Fibroblast of skin of right biceps (primary cell): ENCODE measurements at regions not wholly inside any gene's neighbourhood (a gene's known extent, or its start where the extent isn't known, plus 50 kb on each side); places are given as distances from the start of the nearest gene placed in this dataset.
A peak's percentile ranks its signal among the peaks of the same experiment; 100 is the strongest.
"Not testable (repeated sequence)": the region's sequence is repeated elsewhere in the genome, so short reads cannot be mapped to it uniquely, and the experiment has no call there.

Source experiments
- DNase-seq: peaks from one replicate; pipeline ENCODE4 v3.0.0-alpha.2; 2013

DNA sequence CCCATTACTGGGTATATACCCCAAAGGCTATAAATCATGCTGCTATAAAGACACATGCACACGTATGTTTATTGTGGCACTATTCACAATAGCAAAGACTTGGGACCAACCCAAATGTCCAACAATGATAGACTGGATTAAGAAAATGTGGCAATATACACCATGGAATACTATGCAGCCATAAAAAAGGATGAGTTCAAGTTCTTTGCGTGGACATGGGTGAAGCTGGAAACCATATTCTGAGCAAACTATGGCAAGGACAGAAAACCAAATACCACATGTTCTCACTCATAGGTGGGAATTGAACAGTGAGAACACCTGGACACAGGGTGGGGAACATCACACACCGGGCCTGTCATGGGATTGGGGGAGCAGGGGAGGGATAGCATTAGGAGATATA, 54.4 kb upstream of the MUCL1 start:
- DNase-seq, result not testable (repeated sequence)

- no peak for DNase-seq
Measured at GRCh38 chr12:54798651-54799050, 55.7 kb upstream of the MUCL1 start.

- DNase-seq, result no peak
Measured at GRCh38 chr12:54796991-54797390, 57.3 kb upstream of the MUCL1 start.

DNA sequence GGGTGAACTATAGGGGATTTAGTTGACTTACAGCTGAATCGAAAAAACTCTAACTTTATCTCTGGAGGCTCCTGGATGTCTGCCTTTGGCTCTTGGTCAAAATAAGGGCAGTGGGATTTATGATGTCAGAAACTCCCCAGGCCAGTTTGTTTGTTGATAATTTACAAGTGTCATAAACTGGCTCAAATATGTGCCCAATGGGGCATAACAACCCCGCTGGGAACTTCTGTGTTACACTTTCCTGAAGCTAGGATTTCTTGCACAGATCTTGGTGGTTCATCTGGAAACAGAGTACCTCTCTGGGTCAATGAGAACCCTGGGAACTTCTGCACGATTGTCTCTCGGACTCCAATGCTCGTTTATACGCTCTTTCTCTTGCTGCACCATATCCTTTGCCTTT, 58.7 kb upstream of the MUCL1 start:
- no peak for DNase-seq

DNA sequence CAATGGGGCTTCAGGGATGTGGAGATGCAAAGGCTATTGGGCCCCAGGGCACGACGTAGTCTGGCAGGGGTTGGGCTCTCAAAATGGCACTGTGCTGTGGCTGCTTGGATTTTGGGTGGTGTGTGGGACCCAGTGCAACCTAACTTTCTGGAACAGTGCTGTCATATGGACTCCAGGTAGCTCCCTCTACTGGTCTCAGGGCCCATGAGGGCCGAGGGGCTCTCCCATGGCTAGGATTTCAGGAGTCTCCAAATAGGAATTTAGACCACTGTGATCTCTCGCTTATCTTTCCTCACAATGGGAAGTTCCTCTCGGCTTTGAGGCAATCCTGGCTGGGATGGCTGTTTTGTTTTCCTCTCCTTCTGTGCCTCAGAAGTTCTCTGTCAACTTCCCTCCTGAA, 68.2 kb upstream of the MUCL1 start:
- DNase-seq, result no peak

- no peak for DNase-seq
Measured at GRCh38 chr12:54784115-54784514, 70.2 kb upstream of the MUCL1 start.

DNA sequence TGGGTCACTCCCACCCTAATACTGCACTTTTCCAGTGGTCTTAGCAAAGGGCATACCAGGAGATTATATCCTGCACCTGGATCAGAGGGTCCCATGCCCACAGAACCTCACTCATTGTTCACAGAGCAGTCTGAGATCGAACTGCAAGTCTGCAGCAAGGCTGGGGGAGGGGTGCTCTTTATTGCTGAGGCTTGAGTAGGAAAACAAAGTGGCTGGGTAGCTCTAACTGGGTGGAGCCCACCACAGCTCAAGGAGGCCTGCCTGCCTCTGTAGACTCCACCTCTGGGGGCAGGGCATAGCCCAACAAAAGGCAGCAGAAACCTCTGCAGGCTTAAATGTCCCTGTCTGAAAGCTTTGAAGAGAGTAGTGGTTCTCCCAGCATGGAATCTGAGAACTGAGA, 77.3 kb upstream of the MUCL1 start:
- DNase-seq, result not testable (repeated sequence)

DNA sequence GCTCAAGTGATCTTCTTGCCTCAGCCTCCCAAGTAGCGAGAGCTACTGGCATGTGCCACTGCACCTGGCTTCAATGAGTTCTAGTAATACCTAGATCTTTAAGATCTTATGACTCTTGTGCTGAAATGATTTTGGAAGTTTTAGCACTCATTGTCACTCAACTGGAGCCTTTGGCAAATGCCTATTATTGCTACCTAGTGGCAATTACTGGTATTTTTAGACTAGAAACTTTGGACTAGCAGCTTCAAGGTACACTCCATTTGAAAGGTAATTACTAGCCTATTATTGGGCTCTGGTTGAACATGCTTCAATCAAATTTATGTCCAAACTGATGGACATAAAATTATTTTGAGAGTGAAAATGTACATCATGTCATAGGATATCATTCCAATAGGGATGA, 80.7 kb upstream of the MUCL1 start:
- no peak for DNase-seq

GRCh38 chr12:54765652-54766051, 88.7 kb upstream of the MUCL1 start:
- no peak for DNase-seq

- DNase-seq, result no peak
Measured at GRCh38 chr12:54762390-54762789, 91.9 kb upstream of the MUCL1 start.

DNA sequence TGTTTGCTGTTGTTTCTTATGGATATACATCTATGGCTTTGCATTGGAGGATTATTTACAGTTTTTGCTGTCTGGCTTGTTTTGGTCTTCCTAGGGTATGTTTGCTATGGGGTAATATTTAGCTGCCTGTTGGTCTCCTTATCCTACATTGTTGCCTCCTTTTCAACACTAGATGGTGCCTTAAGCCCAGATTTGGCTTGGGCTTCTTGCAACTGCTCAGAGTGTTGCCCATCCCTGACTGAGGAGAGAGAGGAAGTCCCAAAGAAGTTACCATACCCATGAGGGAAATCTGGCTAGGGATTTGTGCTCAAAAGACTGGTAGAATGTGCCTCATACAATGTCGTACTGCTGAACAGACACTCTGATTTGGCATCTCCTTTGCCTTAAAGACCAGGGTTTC, 94.6 kb upstream of the MUCL1 start:
- no peak for DNase-seq

GRCh38 chr12:54751493-54751892, 102.8 kb upstream of the MUCL1 start:
- DNase-seq, result no peak

DNA sequence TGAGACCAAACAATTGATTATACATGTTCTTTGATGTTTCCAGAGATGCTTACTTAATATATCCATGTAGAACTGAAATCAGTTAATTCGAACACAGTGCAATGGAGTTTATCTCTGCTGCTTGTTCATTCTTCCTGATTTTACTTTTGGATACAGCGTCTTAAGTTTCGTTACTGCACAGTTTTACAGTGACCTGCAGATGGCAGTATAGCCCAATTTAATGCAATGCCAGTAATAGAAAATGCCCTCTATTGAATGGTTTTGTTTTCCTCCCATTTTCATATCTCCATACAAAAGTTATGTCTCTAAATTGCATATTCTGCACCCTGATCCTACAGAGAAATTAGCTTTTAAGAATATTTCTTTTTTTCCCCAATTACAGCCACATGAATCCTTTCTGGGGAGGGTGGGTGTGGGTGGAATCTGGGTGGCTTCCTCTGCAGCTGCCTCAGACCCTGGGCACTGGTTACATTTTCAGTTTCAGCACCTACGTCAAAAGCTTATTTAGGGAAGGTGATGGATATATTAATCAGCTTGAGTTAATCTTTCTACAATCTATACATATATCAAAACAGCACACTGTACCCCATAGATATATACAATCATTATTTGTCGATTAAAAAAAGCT, 101.1 kb upstream of the DCD start:
- peak; percentile 35 for DNase-seq

DNA sequence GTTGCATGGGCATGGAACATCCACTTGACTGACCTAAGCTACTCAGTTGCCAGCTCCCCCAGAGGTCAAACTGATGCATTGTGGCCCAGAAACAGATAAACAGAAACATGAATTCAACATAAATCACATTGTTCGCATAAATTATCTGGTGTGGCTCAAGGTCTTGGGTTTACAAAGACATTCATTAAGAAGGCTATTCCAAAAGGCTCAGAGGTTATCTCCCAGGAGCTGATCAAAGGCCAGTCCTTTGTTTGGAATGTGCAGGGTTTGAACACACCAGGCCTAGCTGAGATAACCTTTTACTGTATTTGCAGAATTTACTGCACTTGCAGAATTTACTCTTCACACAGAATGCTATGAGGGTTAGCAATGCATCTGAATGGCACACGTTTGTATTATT, 96.4 kb upstream of the DCD start:
- DNase-seq, result no peak

GRCh38 chr12:54740882-54741281, 92.7 kb upstream of the DCD start:
- DNase-seq, result no peak

DNA sequence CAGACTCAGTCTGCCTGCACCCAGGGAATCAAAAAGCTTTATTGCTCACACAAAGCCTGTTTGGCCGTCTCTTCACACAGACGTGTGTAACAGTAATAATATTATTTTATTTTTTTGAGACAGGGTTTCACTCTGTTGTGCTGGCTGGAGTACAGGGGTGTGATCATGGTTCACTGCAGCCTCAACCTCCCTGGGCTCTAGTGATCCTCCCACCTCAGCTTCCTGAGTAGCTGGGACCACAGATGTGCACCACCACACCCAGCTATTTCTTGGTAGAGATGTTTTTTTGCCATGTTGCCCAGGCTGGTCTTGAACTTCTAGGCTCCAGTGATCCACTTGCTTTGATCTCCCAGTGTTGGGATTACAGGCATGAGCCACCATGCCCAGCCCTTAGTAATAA, 88.4 kb upstream of the DCD start:
- DNase-seq, result no peak

GRCh38 chr12:54734196-54734950, 86.2 kb upstream of the DCD start:
- DNase-seq, result no peak

DNA sequence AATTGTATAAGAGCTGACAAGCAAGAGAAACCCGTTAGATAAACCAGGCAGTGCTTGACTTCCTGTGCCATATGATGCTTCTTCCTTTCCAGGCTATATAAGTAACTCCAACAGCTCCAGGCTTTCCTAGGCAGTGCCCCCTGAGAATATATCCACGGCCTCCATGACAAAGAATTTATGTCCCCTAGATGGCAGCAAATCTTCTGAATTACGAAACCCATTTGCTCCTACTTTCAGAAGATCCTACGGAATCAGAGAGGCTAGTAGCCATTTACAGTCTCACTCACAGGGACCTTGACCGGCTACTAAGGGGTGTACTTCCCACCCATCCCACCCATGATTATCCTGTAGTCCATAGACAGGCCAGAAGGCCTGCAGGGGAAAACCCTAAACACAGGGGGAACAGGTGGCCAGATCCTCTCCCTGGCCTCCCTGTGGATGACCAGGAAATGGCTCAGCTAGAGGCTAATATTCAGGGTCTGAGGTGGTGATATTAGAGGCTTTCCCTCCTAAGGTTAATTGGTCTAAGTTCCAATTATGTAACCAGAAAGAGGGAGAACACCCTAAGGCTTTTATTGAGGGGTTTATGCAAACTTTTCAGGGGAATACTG, 77.2 kb upstream of the DCD start:
- peak; percentile 2 for DNase-seq

- peak; percentile 14 for DNase-seq
Measured at GRCh38 chr12:54723379-54724256, 75.5 kb upstream of the DCD start.

- DNase-seq, result no peak
Measured at GRCh38 chr12:54721312-54721711, 73.1 kb upstream of the DCD start.

GRCh38 chr12:54719691-54720090, 71.5 kb upstream of the DCD start:
- DNase-seq, result no peak

GRCh38 chr12:54716261-54716660, 68.1 kb upstream of the DCD start:
- DNase-seq, result no peak

GRCh38 chr12:54713876-54714275, 65.7 kb upstream of the DCD start:
- not testable (repeated sequence) for DNase-seq
